Activated CD4-positive, alpha-beta T cell treated with anti-CD3 and anti-CD28 coated beads for 36 hours (primary cell): ENCODE measurements at regions not wholly inside any gene's neighbourhood (a gene's known extent, or its start where the extent isn't known, plus 50 kb on each side); places are given as distances from the start of the nearest gene placed in this dataset.

Experiments
- ATAC-seq: fragments of 200-7000 bp; cut with Tn5 transposase; one replicate; pipeline ENCODE4 v1.10.0; 2021; ENCODE audit warnings: mild to moderate bottlenecking, moderate library complexity
- CTCF ChIA-PET: fragments of 350-600 bp; sonication (Branson Sonifier 250); formaldehyde crosslinking; loops from one replicate; lab custom pipeline; 2021; ENCODE audit warnings: antibody characterized with exemption; lab: Charles Lee
- POLR2A ChIA-PET: fragments of 350-600 bp; sonication (Branson Sonifier 250); formaldehyde crosslinking; loops from one replicate; lab custom pipeline; 2021; ENCODE audit warnings: antibody characterized with exemption, inconsistent platforms; lab: Charles Lee
- DNase-seq: peaks from one replicate; pipeline ENCODE4 v3.0.0-alpha.2; 2020
- H3K27ac Mint-ChIP-seq: one replicate; pipeline ENCODE4 v1.8.0; 2021; ENCODE audit warnings: mixed read lengths
- H3K27me3 Mint-ChIP-seq: one replicate; pipeline ENCODE4 v1.8.0; 2021; ENCODE audit warnings: mixed read lengths
- H3K36me3 Mint-ChIP-seq: one replicate; pipeline ENCODE4 v1.8.0; 2021; ENCODE audit warnings: low read depth, mixed read lengths
- H3K4me1 Mint-ChIP-seq: one replicate; pipeline ENCODE4 v1.8.0; 2021; ENCODE audit warnings: mixed read lengths
- H3K4me3 Mint-ChIP-seq: one replicate; pipeline ENCODE4 v1.8.0; 2021; ENCODE audit warnings: mild to moderate bottlenecking, moderate library complexity, mixed read lengths
- H3K9me3 Mint-ChIP-seq: one replicate; pipeline ENCODE4 v1.8.0; 2021; ENCODE audit warnings: low read depth, mixed read lengths
- intact Hi-C, 2 experiments: fragments of 100-400 bp; cut with DNase I in 1 of 2; cut with micrococcal nuclease in 1 of 2; formaldehyde crosslinking; loops; one replicate each; pipeline versions ENCODE4 v1.14.2 to v1.15.1; 2022 to 2024; cut with DNase I, micrococcal nuclease

- H3K4me3 Mint-ChIP-seq, result no peak overlapping the region
- H3K4me1 Mint-ChIP-seq, result no peaks in the 10 kb centered on the region
- no peaks in the 10 kb centered on the region for H3K27me3 Mint-ChIP-seq
- DNase-seq (no peak), ATAC-seq (no peak)
- no peaks in the 10 kb centered on the region for H3K36me3 Mint-ChIP-seq
- POLR2A ChIA-PET, result no interaction called here
- intact Hi-C loops, result no loop called here
- CTCF ChIA-PET, result no interaction called here
- peaks cover 5% of the 10 kb centered on the region for H3K9me3 Mint-ChIP-seq
- H3K27ac Mint-ChIP-seq, result no peak overlapping the region
Observed at GRCh38 chr2:5041501-5041900, 650.7 kb upstream of the SOX11 start.

- Mint-ChIP-seq H3K27ac (no peak overlapping the region), H3K9me3 (peaks cover 7% of the 10 kb centered on the region), H3K4me1 (no peaks in the 10 kb centered on the region), H3K36me3 (no peaks in the 10 kb centered on the region), H3K4me3 (no peak overlapping the region), H3K27me3 (no peaks in the 10 kb centered on the region)
- ChIA-PET CTCF (no interaction called here), POLR2A (no interaction called here)
- intact Hi-C loops, result no loop called here
- DNase-seq, result no peak
- ATAC-seq, result no peak
Observed at GRCh38 chr2:5042666-5043440, 649.3 kb upstream of the SOX11 start.

GRCh38 chr2:5051300-5051699 is 640.9 kb upstream of the SOX11 start:
- H3K4me1 Mint-ChIP-seq, result no peaks in the 10 kb centered on the region
- no peak for DNase-seq
- no peaks in the 10 kb centered on the region for H3K27me3 Mint-ChIP-seq
- intact Hi-C loops, result no loop called here
- peaks cover 13% of the 10 kb centered on the region for H3K9me3 Mint-ChIP-seq
- POLR2A ChIA-PET, result no interaction called here
- no peak for ATAC-seq
- CTCF ChIA-PET, result no interaction called here
- no peaks in the 10 kb centered on the region for H3K36me3 Mint-ChIP-seq
- no peak overlapping the region for H3K27ac Mint-ChIP-seq
- H3K4me3 Mint-ChIP-seq, result no peak overlapping the region

- Mint-ChIP-seq H3K27me3 (no peaks in the 10 kb centered on the region), H3K27ac (no peak overlapping the region), H3K4me3 (no peak overlapping the region), H3K9me3 (peaks cover 7% of the 10 kb centered on the region), H3K4me1 (no peaks in the 10 kb centered on the region), H3K36me3 (no peaks in the 10 kb centered on the region)
- intact Hi-C loops, result no loop called here
- DNase-seq (no peak), ATAC-seq (no peak)
- POLR2A ChIA-PET, result no interaction called here
- CTCF ChIA-PET, result no interaction called here
Observed at GRCh38 chr2:5052905-5053304, 639.3 kb upstream of the SOX11 start.

GRCh38 chr2:5057891-5058351 is 634.3 kb upstream of the SOX11 start:
- ChIA-PET POLR2A (no interaction called here), CTCF (no interaction called here)
- DNase-seq (no peak), ATAC-seq (no peak)
- Mint-ChIP-seq H3K4me3 (no peak overlapping the region), H3K36me3 (no peaks in the 10 kb centered on the region), H3K9me3 (peaks cover 8% of the 10 kb centered on the region), H3K27ac (no peak overlapping the region), H3K27me3 (no peaks in the 10 kb centered on the region), H3K4me1 (no peaks in the 10 kb centered on the region)
- intact Hi-C loops, result no loop called here

GRCh38 chr2:5060956-5061355 is 631.2 kb upstream of the SOX11 start:
- Mint-ChIP-seq H3K36me3 (no peaks in the 10 kb centered on the region), H3K27me3 (no peaks in the 10 kb centered on the region), H3K9me3 (peaks cover 11% of the 10 kb centered on the region), H3K4me1 (no peaks in the 10 kb centered on the region), H3K27ac (no peak overlapping the region), H3K4me3 (no peak overlapping the region)
- DNase-seq (no peak), ATAC-seq (no peak)
- POLR2A ChIA-PET, result no interaction called here
- CTCF ChIA-PET, result no interaction called here
- intact Hi-C loops, result no loop called here

- Mint-ChIP-seq H3K27me3 (no peaks in the 10 kb centered on the region), H3K9me3 (peaks cover 4% of the 10 kb centered on the region), H3K27ac (no peak overlapping the region), H3K36me3 (no peaks in the 10 kb centered on the region), H3K4me1 (no peaks in the 10 kb centered on the region), H3K4me3 (no peak overlapping the region)
- no peak for ATAC-seq
- ChIA-PET POLR2A (no interaction called here), CTCF (no interaction called here)
- intact Hi-C loops, result no loop called here
- DNase-seq, result no peak
Observed at GRCh38 chr2:5064687-5065086, 627.5 kb upstream of the SOX11 start.

- intact Hi-C loops, result no loop called here
- ATAC-seq (no peak), DNase-seq (no peak)
- ChIA-PET POLR2A (no interaction called here), CTCF (no interaction called here)
- Mint-ChIP-seq H3K9me3 (peaks cover 12% of the 10 kb centered on the region), H3K4me1 (no peaks in the 10 kb centered on the region), H3K36me3 (no peaks in the 10 kb centered on the region), H3K27ac (no peak overlapping the region), H3K4me3 (no peak overlapping the region), H3K27me3 (no peaks in the 10 kb centered on the region)
Observed at GRCh38 chr2:5067816-5068215, 624.4 kb upstream of the SOX11 start.

- no peaks in the 10 kb centered on the region for H3K4me1 Mint-ChIP-seq
- ATAC-seq (no peak), DNase-seq (no peak)
- no peak overlapping the region for H3K27ac Mint-ChIP-seq
- intact Hi-C loops, result no loop called here
- H3K4me3 Mint-ChIP-seq, result no peak overlapping the region
- H3K36me3 Mint-ChIP-seq, result no peaks in the 10 kb centered on the region
- no peaks in the 10 kb centered on the region for H3K27me3 Mint-ChIP-seq
- H3K9me3 Mint-ChIP-seq, result peaks cover 13% of the 10 kb centered on the region
- ChIA-PET POLR2A (no interaction called here), CTCF (no interaction called here)
Observed at GRCh38 chr2:5070257-5070656, 621.9 kb upstream of the SOX11 start.

- intact Hi-C loops, result no loop called here
Observed at GRCh38 chr2:5074733-5075132, 617.5 kb upstream of the SOX11 start.

GRCh38 chr2:5076599-5076998 is 615.6 kb upstream of the SOX11 start:
- peaks cover 9% of the 10 kb centered on the region for H3K9me3 Mint-ChIP-seq
- no peaks in the 10 kb centered on the region for H3K4me1 Mint-ChIP-seq
- H3K4me3 Mint-ChIP-seq, result no peak overlapping the region
- intact Hi-C loops, result no loop called here
- ChIA-PET POLR2A (no interaction called here), CTCF (interaction anchor here (0.6 kb wide), 1 partner anchor 1656 kb away, joined by 4 read pairs; no protein-coding TSS in a partner anchor)
- no peaks in the 10 kb centered on the region for H3K36me3 Mint-ChIP-seq
- ATAC-seq (no peak), DNase-seq (no peak)
- H3K27me3 Mint-ChIP-seq, result no peaks in the 10 kb centered on the region
- no peak overlapping the region for H3K27ac Mint-ChIP-seq

More at GRCh38 chr2:5074733-5075132, 617.5 kb upstream of the SOX11 start:
- Mint-ChIP-seq H3K27me3 (no peaks in the 10 kb centered on the region), H3K36me3 (no peaks in the 10 kb centered on the region), H3K4me1 (no peaks in the 10 kb centered on the region), H3K4me3 (no peak overlapping the region), H3K27ac (no peak overlapping the region), H3K9me3 (peaks cover 14% of the 10 kb centered on the region)
- ATAC-seq (no peak), DNase-seq (no peak)
- CTCF ChIA-PET, result interaction anchor here (0.6 kb wide), 1 partner anchor 976 kb away, joined by 3 read pairs; no protein-coding TSS in a partner anchor
- POLR2A ChIA-PET, result no interaction called here

GRCh38 chr2:5077479-5078089 is 614.6 kb upstream of the SOX11 start:
- ChIA-PET POLR2A (no interaction called here), CTCF (interaction anchor here (0.6 kb wide), 1 partner anchor 1655 kb away, joined by 4 read pairs; no protein-coding TSS in a partner anchor)
- Mint-ChIP-seq H3K27me3 (no peaks in the 10 kb centered on the region), H3K9me3 (peaks cover 6% of the 10 kb centered on the region), H3K27ac (no peak overlapping the region), H3K4me3 (no peak overlapping the region), H3K36me3 (no peaks in the 10 kb centered on the region), H3K4me1 (no peaks in the 10 kb centered on the region)
- DNase-seq (no peak), ATAC-seq (no peak)
- intact Hi-C loops, result no loop called here
